GM19324 (cell line): ENCODE measurements at regions not wholly inside any gene's neighbourhood (a gene's known extent, or its start where the extent isn't known, plus 50 kb on each side); places are given as distances from the start of the nearest gene placed in this dataset.

Experiments used
- ATAC-seq: cut with Tn5 transposase; IDR thresholded peaks from one replicate; pipeline ENCODE4 v1.9.1; 2021; ENCODE audit warnings: mild to moderate bottlenecking, moderate library complexity; ENCODE audit not compliant: unreplicated experiment, low FRiP score

DNA sequence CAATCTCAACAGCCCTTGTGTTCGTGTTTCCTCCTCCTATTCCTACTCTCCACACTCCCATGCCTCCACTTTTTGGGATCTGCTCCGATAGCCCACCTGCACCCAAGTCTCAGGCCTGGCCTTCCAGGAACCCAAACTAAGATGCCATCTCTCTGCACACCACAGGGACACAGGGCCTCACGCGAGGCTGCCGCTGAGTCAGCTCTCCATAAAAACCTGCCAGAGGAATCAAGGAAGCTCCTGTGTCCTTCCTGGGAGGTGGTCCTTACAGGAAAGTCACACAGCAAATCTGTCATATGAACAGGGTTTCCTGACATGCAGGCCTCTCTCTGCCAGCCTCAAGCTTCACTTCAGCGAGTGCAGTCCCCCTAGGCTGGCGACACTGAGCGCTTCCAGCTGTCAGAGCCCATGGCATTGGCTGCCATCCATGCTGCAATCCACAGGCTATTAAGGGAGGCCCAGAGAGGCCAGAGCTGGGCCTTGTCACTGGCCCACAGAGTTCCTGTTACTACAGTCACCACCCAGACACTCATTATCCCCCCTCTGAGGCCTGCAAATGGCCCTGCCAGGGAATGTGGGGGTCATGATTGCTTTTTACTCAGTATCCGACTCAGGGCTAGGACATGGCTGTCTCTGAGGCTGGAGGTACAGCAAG is 151.4 kb downstream of the OAT start:
- ATAC-seq: no peak

DNA sequence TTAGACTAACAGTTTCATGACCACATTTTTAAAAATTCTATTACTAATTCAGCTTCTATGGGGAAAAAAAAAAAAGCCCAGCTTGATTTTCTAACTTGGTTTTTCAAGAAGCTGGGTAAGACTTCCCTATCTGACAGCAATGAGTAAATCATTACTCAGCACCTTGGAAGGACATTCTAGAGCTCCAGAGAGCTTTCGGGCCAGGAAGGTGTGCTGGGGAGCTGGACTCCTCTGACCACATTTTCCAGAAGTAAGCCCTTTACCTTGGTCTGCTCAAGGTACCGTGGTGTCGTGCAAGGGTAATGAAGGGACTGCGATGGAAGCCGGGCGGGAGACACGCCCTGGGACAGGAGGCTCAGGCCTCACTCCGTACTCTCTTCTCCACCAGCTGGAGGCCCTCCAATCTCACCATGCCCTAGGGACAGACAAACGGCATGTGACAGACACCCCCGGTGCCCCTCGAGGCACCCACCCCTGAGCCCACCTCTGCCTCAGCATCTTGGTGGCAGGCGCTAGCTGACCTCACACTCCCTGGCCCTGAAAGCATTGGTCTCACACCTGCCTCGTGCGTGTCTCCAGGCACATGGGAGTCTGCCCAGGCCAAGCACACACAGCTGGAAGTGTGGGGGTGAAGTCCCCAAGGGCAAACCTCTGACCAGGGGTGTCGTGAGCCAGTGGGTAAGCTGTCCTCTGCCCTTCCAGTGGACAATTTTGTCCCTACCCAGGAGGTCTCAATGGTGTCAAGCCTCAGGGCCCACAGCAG is 152.1 kb downstream of the OAT start:
- ATAC-seq: no peak

DNA sequence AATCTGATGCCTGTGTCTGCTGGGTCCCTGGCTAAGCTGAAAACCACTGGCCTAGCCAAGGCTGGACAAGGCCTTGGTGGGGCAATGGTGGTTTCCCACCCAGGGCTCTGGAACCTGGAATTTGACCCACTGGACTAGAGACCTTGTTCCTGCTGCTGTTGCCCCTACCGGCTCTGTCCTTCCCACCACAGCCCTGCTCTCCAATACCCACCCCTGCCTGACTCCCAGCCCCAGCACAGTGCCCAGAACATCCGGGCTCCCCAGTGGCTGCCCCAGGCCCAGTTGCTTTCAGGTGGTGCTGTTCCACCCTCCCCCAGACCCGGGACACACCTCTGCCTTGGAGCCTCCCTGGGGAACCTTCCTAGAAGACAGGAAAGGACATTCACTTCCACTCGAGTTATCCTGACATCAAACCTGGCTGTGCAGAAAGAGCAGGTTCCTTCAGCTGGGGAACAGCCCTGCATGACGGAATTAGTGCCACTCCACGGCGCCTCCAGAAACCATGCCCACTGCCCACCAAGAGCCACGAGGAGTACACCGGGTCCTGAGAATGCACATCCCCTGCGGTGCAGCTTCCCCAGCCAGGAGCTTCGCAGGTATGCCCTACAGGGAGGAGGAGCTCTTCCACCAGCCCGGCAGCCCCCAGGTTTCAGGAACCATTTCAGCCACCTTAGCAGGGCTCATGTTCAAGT is 152.8 kb downstream of the OAT start:
- ATAC-seq: no peak

DNA sequence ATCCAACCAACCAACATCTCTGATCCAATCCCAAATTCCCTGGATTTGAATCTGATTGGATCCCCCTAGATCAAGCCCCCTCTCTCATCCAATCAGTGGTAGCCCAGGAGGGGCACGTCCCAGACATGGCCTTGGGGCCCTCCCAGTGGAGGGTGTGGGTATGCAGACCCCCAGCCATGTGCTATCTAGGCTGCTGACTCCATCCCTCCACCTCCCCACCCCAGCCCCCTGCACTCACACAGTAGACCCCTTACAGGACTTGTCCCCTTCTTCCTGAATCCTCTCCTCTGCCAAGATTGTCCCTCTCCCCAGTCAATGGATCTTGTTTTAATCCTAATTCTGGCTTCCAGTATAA is 153.4 kb downstream of the OAT start:
- no peak for ATAC-seq

DNA sequence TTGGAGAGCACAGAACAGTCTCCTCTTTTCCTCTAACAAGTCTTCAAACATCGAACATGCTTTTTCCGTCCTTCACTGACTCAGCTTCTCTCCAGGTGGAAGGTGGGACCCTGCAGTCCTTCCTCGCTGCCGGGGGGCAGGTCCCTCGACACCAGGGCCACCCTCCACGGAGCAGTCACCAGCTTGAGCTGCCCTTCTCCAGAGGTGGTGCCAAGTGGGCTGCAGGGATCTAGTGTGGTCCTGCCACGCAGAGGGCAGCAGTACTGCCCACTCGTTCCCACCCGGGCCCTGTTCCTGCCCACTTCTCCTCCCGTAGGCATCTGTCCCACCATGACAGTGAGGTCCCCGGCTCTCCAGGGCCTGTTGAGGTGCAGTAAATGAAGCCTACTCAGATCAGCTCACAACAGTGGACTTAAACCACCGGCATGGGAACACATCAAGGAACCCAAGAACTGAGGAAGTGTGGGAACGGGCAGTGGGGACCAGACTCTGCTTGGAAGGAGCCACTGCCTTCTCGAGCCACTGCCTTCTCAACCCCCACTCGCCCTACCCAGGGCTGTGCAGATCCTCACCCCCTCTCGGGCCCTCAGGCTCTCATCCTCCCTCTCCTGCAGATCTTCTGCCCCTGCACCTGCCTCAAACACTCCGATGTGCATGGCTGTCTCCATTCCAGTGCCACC is 153.9 kb downstream of the OAT start:
- no peak for ATAC-seq

DNA sequence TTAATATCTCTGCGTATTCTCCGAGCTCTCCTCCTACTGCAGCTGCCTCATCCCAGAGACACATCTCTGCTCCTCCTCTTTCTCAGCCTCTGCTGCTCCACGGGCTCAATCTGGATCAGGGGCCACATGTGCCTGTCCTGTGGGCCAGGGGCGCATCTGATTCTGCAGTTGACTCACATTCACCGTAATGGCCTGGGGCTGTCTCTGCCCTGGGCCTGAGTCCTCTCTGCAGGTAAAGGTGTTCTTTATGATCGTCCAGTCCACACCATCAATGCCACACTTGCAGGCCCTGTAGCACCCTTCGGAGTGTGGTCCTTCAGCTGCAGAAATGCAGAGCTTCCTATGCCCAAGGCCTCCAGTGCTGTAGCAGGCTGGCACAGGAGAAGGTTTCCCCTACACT is 154.5 kb downstream of the OAT start:
- ATAC-seq: no peak

DNA sequence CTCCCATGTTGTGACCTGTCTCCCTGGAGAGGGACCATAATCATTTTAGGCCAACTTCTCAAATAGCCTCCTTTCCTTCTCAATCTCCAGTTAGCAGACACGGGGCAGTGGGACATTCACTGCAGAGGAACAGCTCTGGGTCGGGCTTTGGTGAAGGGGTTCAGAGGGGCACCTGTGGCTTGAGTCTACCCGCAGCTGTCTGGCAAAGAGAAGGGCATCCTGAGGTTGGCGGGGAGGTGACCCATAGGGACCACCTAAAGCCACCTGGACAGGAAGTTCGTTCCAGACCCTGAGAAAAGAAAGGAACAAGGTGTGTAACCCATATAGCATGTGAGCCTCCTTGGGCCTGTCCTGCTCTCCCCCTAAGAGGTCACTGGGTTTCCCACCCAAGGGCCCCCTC is 155.0 kb downstream of the OAT start:
- no peak for ATAC-seq

DNA sequence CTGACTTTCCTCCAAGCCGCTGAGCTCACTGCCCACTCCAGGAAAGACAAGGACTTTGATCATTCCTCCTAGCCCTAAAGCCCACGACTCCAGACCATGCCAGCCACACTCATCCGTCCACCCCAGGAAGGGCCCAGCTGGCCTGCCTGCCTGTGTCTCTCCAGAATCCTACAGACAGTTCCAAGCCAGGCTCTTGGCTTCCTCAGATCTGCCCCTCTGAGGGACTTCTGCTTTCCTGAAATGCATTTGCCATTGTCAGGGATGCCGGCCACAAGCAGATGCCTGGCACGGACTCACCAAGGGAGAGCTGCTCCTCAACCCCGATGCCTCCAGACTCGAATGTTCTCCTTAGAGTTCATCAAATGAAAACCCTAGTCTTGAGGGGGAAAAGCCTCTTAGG is 155.8 kb downstream of the OAT start:
- ATAC-seq: no peak

DNA sequence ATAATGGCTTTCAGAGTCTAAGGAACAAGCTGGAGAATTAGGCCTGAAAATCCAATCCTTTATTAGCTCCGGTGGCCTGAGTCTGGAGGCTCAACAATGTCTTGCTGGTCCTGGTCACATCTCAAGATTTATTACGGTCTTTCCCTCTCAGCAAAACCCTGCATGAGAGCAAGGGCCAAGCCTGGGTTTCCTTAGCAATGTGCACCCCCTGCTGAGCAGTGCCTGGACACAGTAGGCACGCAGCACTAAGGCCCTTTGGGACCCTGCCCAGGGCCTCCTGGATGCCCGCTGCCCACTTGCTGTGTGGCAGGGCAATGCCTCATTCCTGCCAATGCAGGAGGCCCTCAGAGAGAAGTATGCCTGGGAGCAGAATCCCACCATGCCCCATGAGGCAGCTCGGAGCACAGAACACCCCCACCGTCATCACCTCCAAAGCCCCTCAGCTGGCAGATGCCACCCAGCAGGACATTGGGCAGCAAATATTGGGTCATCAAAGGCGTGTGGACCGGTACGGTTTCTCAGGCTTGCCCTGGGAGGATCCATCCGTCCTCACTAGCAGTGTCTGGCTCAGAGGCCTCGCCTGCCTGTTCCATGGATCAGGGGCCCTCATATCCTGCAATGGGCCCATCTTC is 156.4 kb downstream of the OAT start:
- ATAC-seq: no peak

DNA sequence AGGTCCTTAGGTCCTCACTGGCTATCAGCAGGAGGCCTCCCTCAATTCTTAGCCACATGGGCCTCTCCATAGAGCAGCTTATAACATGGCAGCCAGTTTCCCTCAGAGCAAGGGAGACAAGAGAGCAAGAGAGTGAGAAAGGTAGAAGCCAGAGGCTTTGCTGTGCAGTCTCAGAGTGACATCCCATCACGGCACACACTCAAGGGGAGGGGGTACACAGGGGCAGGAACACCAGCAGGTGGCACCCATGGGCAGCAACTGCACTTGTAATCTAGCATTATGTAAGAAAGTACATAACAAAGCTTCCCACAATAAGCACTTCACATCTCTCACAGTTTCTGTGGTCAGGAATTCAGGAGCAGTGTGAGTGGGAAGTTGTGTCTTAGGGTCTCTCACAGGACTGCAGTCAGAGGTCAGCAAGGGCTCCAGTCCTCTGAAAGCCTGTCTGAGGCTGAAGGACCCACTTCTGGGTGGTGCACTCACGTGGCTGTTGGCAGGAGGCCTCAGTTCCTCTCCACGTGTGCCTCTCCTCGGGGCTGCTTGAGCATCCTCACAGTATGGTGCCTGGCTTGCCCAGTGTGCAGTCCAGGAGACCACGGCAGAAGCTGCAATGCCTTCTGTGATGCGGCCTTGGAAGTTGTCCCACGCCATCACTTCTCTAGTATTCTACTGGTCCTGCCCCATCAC is 159.4 kb downstream of the OAT start:
- no peak for ATAC-seq

DNA sequence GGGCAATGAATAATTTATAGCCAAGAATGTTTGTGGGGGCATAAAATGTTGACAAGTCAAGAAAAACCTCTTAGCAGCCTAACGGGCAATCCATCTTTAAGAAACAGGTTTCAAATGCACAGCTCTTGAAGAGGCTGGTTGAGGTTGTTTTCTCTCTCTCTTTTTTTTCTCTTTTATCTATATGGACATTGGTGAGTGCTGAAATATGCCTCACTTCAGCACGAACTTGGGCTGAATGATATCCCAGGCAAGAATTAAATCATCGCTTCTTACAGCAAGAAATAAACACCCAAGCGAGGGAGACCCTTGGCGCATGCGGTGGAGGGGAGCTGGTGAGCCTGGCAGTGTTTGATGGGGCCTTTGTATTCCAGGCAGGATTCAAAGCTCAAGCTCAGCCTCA is 160.9 kb downstream of the OAT start:
- no peak for ATAC-seq

DNA sequence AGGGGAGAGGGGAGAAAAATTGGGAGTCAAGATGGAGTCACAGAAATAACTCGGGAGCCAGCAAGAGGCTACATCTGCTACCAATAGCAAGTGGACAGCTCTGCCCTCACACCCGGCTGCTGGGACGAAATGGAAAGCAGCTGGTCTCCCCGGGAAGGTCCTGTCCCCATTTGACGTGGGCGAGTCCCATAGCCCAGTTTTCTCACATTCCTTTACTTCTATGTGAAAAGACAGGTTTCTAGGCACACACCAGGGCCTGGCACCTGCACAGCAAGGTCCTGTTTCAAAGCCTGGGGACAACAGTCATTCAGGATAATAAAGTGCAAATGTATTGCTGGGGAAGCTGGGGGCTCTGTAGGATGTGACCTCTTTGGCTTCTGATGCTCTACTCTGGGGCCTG is 162.6 kb downstream of the OAT start:
- ATAC-seq: no peak

DNA sequence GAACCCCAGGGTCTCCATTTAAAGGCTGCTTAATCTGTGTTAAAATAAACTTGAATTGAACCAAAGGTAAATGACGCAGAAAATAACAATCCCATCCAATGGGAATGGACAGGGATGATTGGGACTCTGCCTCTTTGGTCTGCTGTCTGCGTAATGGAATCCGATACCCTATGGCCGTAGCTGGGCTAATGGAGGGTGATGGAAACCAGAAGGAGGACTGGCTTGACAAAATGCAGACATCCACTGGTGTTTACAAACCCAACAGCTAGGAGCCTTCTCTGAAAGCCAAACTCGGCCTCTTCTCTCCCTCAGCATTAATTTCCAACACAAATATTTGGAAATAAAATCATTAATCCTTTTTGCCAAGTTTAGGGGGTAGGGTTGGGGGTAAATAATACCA is 162.2 kb upstream of the CHST15 start:
- no peak for ATAC-seq

DNA sequence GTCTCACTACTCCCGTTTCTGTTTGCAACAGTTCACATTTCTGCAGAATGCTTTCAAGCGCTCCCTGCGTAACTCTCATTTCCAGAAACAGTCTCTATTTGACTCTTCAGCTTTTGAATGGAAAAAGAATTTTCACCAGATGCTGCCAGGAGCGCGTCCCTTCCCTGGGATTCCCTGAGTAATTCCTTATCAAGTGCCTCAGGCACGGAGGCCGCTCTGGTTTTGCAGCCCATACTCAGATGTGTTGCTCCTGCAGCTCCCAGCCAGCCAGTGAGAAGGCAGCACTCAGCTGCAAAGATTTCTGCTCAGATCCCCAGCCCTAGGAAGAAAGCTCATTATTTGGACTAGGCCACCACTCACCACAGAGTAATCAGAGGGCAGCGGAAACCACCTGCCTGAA is 161.1 kb upstream of the CHST15 start:
- no peak for ATAC-seq

DNA sequence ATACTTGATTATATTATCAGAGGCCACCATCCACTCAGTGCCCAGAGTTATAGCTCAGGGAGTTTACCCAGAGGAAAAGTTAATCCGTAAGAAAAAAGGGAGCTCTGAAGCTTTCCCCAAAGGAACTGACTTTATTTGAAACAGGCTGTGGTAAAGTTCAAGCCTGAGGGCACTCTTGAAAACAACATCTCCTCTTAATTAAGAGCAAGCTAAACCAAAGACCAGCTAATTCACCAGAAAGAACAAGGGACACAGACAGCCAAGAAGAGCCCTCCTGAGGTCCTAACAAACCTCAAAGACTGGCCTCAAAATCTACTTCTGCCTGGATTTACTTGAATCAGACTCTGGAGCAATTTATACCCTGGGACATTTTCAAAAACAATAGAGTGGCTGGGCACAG is 159.6 kb upstream of the CHST15 start:
- ATAC-seq: no peak

DNA sequence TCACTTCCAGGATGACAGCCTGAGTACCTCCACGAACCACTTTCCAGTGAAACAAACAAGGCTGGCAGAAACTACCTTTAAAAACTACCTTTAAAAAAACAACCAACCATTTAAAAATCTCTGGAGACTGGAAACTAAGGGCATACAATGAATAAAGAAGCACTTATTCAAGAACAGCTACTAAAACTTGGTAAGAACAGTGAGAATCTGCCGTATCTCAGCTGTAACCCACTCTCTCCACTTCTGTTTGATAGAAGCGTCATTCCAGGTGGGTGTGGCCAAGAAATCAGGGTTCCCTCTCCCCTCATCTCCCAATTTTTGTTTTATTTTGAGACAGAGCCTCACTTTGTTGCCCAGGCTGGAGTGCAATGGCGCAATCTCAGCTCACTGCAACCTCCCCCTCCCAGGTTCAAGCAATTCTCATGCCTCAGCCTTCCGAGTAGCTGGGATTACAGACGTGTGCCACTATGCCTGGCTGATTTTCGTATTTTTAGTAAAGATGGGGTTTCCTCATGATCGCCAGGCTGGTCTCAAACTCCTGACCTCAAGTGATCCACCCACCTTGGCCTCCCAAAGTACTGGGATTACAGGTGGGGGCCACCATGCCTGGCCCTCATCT is 158.8 kb upstream of the CHST15 start:
- no peak for ATAC-seq

DNA sequence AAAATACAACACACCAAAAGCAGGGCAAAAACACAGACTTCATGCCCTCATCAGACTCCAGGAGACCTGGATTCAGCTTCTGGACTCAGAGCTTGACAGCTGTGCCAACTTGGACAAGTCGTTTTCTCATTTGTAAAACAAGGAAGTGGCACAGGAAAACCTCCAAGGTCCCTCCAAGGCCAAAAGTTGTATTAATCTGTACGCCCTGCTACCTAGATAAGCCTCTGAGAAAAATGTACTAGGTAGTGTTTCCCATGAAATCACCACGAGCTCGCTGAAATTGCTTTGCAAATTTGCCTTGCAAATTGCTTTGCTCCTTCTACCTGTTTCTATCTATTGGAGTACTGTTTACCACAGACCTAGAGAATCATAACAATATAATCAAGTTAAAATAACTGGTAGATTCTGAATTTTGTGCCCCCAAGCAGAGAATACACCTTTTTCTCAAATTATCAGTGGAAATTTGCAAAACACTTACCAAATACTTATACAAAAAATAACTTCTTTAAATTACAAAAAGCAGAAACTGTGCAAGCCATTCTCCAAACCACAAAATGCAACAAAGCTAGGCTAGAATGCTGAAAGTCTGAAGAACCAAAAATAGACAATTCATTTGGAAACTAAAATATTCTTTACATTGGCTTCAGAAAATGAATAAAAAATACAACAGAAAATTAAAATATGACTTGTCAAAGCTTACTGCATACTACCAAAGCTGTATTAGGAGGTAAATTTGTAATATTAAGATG is 158.1 kb upstream of the CHST15 start:
- ATAC-seq: no peak

DNA sequence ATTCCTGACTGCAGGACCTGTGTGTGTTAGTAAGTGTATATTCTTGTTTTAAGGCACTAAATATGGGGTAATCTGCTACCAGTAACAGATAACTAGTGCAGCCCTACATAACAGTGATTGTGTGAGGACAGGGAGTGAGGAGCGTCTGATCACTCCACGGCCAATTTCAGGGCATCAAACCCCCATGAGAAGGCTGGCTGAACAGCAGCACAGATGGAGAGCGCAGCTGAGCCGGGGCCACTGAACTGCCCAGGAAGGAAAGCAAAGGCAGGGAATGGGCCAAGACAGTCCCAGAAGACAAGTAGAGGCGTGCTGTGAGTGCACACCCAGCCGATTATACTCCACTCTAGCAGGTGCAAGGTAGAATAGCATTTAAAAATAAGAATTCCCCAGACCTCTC is 157.1 kb upstream of the CHST15 start:
- no peak for ATAC-seq

DNA sequence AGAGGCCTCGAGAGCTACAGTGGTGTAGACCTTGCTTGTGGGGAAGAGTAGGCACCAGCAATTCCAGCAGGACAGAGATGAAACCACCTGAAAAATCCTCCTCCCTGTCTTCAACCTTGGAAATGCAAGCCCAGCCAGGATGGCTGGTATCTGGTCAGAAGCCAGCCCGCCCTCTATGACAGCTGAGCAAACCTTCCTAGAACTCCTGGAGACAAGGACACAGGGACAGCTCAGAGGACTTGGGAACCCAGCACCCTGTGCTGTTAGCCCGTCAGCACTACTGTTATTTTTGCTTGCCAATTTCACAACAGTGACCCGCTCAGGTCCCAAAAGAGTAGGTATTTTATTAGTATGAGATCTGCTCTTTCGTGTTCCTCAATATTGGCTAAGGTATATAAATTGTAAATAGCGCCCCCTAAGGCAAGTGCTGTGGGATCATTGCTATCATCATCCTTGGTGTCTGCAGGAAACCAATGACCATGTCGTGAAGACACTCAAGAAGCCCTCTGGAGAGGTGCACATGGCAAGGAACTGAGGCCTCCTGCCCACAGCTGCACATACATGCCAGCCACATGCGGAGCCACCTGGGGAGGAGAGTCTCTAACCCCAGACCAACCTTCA is 156.5 kb upstream of the CHST15 start:
- no peak for ATAC-seq
